Body of pancreas (tissue), 4 donors: ENCODE measurements at regions not wholly inside any gene's neighbourhood (a gene's known extent, or its start where the extent isn't known, plus 50 kb on each side); places are given as distances from the start of the nearest gene placed in this dataset.

Experiments
- ATAC-seq: fragments of 150-250 bp; one replicate; pipeline ENCODE4 v1.9.1; 2016
- DNase-seq, 4 donors: peaks; one replicate each; pipeline ENCODE4 v3.0.0-alpha.2; 2019
- H3K27ac ChIP-seq, 4 donors: fragments of 200-600 bp; sonication (generic); 1 replicate in 3 of 4; 2 replicates in 1 of 4; pipeline versions ENCODE4 v1.5.1 to v1.6.1; 2016 to 2019; ENCODE audit warnings: mild to moderate bottlenecking in 1 of 4, mixed read lengths in 1 of 4, moderate library complexity in 1 of 4
- H3K27me3 ChIP-seq, 2 donors: fragments of 200-600 bp; sonication (generic); one replicate each; pipeline ENCODE4 v1.6.0; 2016; ENCODE audit warnings: mild to moderate bottlenecking in 1 of 2
- H3K36me3 ChIP-seq, 2 donors: fragments of 200-600 bp; sonication (generic); replicated peaks in 1 of 2; 2 replicates each; pipeline ENCODE4 v1.5.1; 2016; ENCODE audit warnings: low read depth in 2 of 2; ENCODE audit not compliant: insufficient read depth in 1 of 2
- H3K4me1 ChIP-seq: fragments of 200-600 bp; sonication (generic); one replicate; pipeline ENCODE4 v1.6.0; 2016
- H3K4me3 ChIP-seq, 2 donors: fragments of 200-600 bp; sonication (generic); 1 replicate in 1 of 2; 2 replicates in 1 of 2; pipeline ENCODE4 v1.5.1; 2016 to 2019
- H3K9me3 ChIP-seq, 3 donors: fragments of 200-600 bp; sonication (generic); 1 replicate in 2 of 3; 2 replicates in 1 of 3; pipeline ENCODE4 v1.5.1; 2016
- POLR2A ChIP-seq, 3 donors: fragments of 450-650 bp; IDR thresholded peaks; one replicate each; pipeline ENCODE4 v1.6.1; 2016; ENCODE audit warnings: antibody characterized with exemption in 3 of 3, mild to moderate bottlenecking in 2 of 3
- WGBS, 2 donors: methylation state at CpG; one replicate each; pipeline ENCODE4 v1.1.5; 2017; 5-methylcytosine and 5-hydroxymethylcytosine counted together
- intact Hi-C: fragments of 100-400 bp; cut with DNase I; formaldehyde crosslinking; loops from one replicate; pipeline ENCODE4 v1.15.1; 2023
- TF ChIP-seq, protein P1 (sequence below), 7 experiments: fragments of 450-650 bp in 4 of 7; fragments of 200-600 bp in 3 of 7; sonication (generic) in 3 of 7; IDR thresholded peaks; one replicate each; pipeline ENCODE4 v1.5.1; 2016 to 2019; ENCODE audit warnings: antibody characterized with exemption in 7 of 7

DNA sequence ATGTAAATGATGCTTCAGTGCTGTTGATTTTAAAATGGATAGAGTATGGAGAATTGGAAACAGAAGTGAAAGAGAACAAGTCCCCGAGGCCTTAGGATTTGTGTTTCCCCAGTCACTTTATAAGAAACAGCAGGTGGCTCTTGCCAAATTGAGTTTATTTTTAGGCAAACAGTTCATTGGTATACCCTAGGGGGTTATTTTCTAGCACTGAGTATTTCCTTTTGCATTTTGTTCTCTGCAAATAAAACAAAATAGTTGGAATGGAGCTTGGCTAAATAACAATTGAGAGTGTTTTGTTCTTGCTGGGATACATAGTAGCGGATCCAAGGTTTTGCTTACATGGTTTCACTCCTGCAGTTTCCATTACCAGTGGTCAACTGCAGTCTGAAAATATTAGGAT, 591.1 kb upstream of the C16orf82 start:
- no peaks in the 10 kb centered on the region for H3K27me3 ChIP-seq
- no peak overlapping the region for H3K4me3 ChIP-seq
- DNase-seq (no peak), ATAC-seq (no peak)
- intact Hi-C loops = no loop called here
- H3K9me3 ChIP-seq = no peaks in the 10 kb centered on the region
- no peaks in the 10 kb centered on the region for H3K4me1 ChIP-seq
- H3K36me3 ChIP-seq = no peaks in the 10 kb centered on the region
- H3K27ac ChIP-seq = no peak overlapping the region
- TF ChIP-seq POLR2A (IDR thresholded peaks at IDR 0.05) = no peak
- TF ChIP-seq, protein P1, sequence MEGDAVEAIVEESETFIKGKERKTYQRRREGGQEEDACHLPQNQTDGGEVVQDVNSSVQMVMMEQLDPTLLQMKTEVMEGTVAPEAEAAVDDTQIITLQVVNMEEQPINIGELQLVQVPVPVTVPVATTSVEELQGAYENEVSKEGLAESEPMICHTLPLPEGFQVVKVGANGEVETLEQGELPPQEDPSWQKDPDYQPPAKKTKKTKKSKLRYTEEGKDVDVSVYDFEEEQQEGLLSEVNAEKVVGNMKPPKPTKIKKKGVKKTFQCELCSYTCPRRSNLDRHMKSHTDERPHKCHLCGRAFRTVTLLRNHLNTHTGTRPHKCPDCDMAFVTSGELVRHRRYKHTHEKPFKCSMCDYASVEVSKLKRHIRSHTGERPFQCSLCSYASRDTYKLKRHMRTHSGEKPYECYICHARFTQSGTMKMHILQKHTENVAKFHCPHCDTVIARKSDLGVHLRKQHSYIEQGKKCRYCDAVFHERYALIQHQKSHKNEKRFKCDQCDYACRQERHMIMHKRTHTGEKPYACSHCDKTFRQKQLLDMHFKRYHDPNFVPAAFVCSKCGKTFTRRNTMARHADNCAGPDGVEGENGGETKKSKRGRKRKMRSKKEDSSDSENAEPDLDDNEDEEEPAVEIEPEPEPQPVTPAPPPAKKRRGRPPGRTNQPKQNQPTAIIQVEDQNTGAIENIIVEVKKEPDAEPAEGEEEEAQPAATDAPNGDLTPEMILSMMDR (IDR thresholded peaks at IDR 0.05) = no peak
- WGBS, 2 donors = 59 to 62% methylated on average over 2 of the region's 2 CpGs

DNA sequence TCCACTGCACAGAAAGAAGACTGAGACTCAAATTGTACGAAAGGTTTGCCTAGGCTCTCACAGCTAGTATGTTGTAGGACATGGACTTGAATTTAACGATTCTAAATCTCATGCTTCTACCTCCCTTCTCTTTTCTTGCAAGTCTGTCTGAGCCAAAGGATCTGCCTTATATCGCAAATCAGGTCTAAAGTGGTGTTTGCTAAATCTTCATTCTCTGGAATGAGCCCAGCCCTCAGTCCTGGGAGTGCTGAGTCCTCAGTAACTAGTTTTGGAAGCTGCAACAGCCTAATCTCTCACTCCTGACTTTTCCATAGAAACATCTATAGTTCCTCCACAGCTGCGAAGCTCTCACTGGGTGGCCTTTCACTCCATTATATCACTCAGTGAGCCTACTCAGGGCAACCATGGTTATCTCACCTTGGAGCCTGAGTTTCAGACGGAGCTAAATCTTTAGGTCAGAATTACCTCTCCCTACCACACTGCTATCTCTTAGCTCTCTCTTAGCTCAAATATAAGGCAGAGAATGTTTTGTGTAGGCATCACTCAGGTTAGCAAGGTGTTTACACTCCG, 575.5 kb upstream of the C16orf82 start:
- no peak for ATAC-seq
- H3K4me3 ChIP-seq = no peak overlapping the region

DNA sequence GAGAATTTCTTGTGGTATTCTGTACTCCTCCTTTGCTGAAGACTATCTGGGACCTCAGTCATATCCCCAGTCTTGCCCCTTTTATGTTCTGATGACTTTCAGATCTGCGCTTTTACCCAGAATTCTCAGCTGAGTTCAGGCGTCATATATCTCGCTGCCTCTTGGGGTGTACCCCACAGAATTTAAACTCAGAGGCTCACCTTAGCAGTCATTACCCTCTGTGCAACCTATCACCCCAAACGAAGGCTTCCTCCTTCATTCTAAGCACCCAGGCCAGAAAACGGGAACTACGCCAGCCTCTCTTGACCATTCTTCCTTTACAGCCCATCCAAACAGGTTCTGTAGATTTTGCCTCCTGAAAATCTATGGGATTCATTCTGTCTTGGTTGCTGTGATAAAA, 574.8 kb upstream of the C16orf82 start:
- H3K27me3 ChIP-seq = no peaks in the 10 kb centered on the region
- H3K27ac ChIP-seq = no peak overlapping the region
- intact Hi-C loops = no loop called here
- H3K4me3 ChIP-seq = no peak overlapping the region
- no peak for DNase-seq
- ATAC-seq = no peak
- WGBS, 2 donors = 59 to 64% methylated on average over 6 of the region's 6 CpGs
- no peaks in the 10 kb centered on the region for H3K36me3 ChIP-seq
- H3K9me3 ChIP-seq = no peaks in the 10 kb centered on the region
- no peak for TF ChIP-seq POLR2A (IDR thresholded peaks at IDR 0.05)
- TF ChIP-seq, protein P1 (IDR thresholded peaks at IDR 0.05) = no peak
- H3K4me1 ChIP-seq = no peaks in the 10 kb centered on the region

More for the DNA sequence above, 575.5 kb upstream of the C16orf82 start:
- no peak overlapping the region for H3K27ac ChIP-seq
- TF ChIP-seq, protein P1 (IDR thresholded peaks at IDR 0.05) = no peak
- TF ChIP-seq POLR2A (IDR thresholded peaks at IDR 0.05) = no peak
- no peaks in the 10 kb centered on the region for H3K9me3 ChIP-seq
- H3K36me3 ChIP-seq = no peaks in the 10 kb centered on the region
- H3K27me3 ChIP-seq = no peaks in the 10 kb centered on the region
- intact Hi-C loops = no loop called here
- 40 to 47% methylated on average over 6 of the region's 6 CpGs for WGBS, 2 donors
- no peaks in the 10 kb centered on the region for H3K4me1 ChIP-seq
- DNase-seq = no peak

DNA sequence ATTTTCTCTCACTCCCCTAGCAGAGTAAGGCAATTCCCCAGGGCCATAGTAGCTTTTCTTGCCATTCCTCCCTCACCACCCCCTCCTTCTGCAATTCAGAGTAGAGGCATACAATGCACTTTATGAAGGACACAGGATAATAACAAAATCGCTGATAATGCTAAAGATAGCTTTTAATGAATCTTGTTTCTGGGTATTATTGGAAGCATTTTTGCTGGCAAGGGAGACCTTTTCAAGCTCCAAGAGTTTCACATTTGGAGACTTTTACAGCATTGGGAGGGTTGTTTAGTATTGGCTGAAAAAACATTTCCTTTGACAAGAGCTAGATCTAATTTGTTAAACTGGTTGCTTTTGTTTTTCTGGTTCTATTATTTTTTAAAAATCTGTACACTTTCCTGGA, 573.0 kb upstream of the C16orf82 start:
- Histone ChIP-seq H3K27me3 (no peaks in the 10 kb centered on the region), H3K27ac (no peak overlapping the region), H3K36me3 (no peaks in the 10 kb centered on the region), H3K4me1 (no peaks in the 10 kb centered on the region), H3K9me3 (no peaks in the 10 kb centered on the region), H3K4me3 (no peak overlapping the region)
- no peak for TF ChIP-seq POLR2A (IDR thresholded peaks at IDR 0.05)
- TF ChIP-seq, protein P1 (IDR thresholded peaks at IDR 0.05) = no peak
- no peak for DNase-seq
- 30 to 46% methylated on average over 1 of the region's 1 CpG for WGBS, 2 donors
- no peak for ATAC-seq
- intact Hi-C loops = no loop called here

DNA sequence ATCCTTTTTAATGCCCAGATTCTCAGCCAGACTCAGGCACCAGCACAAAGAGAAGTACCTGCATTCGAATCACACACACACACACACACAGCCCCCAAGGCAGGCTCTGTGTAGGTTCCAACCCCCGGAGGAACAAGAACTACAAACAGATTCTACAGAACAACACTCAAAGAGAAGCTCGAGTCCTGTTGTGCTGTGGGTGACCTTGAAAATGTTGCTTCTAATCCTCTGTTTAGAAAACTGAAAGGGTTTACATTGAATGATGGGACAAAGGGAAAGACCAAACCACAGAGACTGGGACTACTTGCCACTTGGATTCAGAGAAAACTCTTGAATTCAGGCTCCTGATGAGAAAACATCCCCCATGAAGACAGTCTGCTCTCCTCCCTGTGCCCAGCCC, 568.8 kb upstream of the C16orf82 start:
- no peaks in the 10 kb centered on the region for H3K9me3 ChIP-seq
- H3K4me1 ChIP-seq = no peaks in the 10 kb centered on the region
- TF ChIP-seq, protein P1 (IDR thresholded peaks at IDR 0.05) = no peak
- TF ChIP-seq POLR2A (IDR thresholded peaks at IDR 0.05) = no peak
- no peak overlapping the region for H3K4me3 ChIP-seq
- H3K27ac ChIP-seq = no peak overlapping the region
- WGBS, 2 donors = 37 to 44% methylated on average over 3 of the region's 3 CpGs
- ATAC-seq (no peak), DNase-seq (no peak)
- intact Hi-C loops = no loop called here
- no peaks in the 10 kb centered on the region for H3K27me3 ChIP-seq
- H3K36me3 ChIP-seq = no peaks in the 10 kb centered on the region
